Endodermal cell (in vitro differentiated cells): ENCODE measurements at regions not wholly inside any gene's neighbourhood (a gene's known extent, or its start where the extent isn't known, plus 50 kb on each side); places are given as distances from the start of the nearest gene placed in this dataset.

Experiments
- DNase-seq: peaks from one replicate; pipeline ENCODE4 v3.0.0-alpha.2; 2017
- H3K27ac ChIP-seq: 2 replicates; pipeline ENCODE4 v1.5.1; 2013; ENCODE audit warnings: mild to moderate bottlenecking, low read depth, low read length, moderate library complexity
- H3K27me3 ChIP-seq: 2 replicates; pipeline ENCODE4 v1.6.1; 2013; ENCODE audit warnings: mild to moderate bottlenecking, low read length, moderate library complexity; ENCODE audit not compliant: insufficient read depth, control insufficient read depth, poor library complexity, severe bottlenecking
- H3K36me3 ChIP-seq: 2 replicates; pipeline ENCODE4 v1.7.0; 2013; ENCODE audit warnings: mild to moderate bottlenecking, low read length, moderate library complexity; ENCODE audit not compliant: control insufficient read depth, insufficient read depth
- H3K4me1 ChIP-seq: one replicate; pipeline ENCODE4 v1.7.0; 2013; ENCODE audit warnings: low read length; ENCODE audit not compliant: control insufficient read depth, insufficient read depth
- H3K4me3 ChIP-seq: 2 replicates; pipeline ENCODE4 v1.5.1; 2013; ENCODE audit warnings: mild to moderate bottlenecking, low read length, moderate library complexity
- H3K9ac ChIP-seq: 2 replicates; pipeline ENCODE4 v1.6.1; 2013; ENCODE audit warnings: mild to moderate bottlenecking, low read length, moderate library complexity; ENCODE audit not compliant: poor library complexity, severe bottlenecking; ENCODE audit errors: extremely low read depth
- H3K9me3 ChIP-seq: 2 replicates; pipeline ENCODE4 v1.6.1; 2013; ENCODE audit warnings: mild to moderate bottlenecking, low read length, moderate library complexity; ENCODE audit not compliant: control insufficient read depth
- H3K27ac Mint-ChIP-seq: 2 replicates; pipeline ENCODE4 v1.8.0; 2020; ENCODE audit warnings: mixed read lengths
- H3K27me3 Mint-ChIP-seq: 2 replicates; pipeline ENCODE4 v1.8.0; 2021; ENCODE audit warnings: mild to moderate bottlenecking, mixed read lengths; ENCODE audit not compliant: insufficient read depth
- H3K36me3 Mint-ChIP-seq: 2 replicates; pipeline ENCODE4 v1.8.0; 2020; ENCODE audit warnings: low read depth, mixed read lengths
- H3K4me1 Mint-ChIP-seq: 2 replicates; pipeline ENCODE4 v1.8.0; 2020; ENCODE audit warnings: mixed read lengths
- H3K4me3 Mint-ChIP-seq: 2 replicates; pipeline ENCODE4 v1.8.0; 2020; ENCODE audit warnings: mild to moderate bottlenecking, moderate library complexity, mixed read lengths
- H3K9me3 Mint-ChIP-seq: 2 replicates; pipeline ENCODE4 v1.8.0; 2020; ENCODE audit warnings: mild to moderate bottlenecking, mixed read lengths
- CTCF ChIP-seq: fragments of 200-600 bp; sonication (generic); conservative IDR thresholded peaks from 2 replicates; pipeline ENCODE4 v1.5.0; 2021; ENCODE audit warnings: antibody characterized with exemption, mild to moderate bottlenecking
- WGBS, 2 experiments: methylation state at CpG; one replicate each; pipeline versions ENCODE4 v1.1.5 to v1.1.7; 2013; ENCODE audit warnings: missing lambda C conversion rate in 2 of 2, mixed read lengths in 1 of 2; ENCODE audit not compliant: insufficient coverage in 1 of 2, insufficient read length in 1 of 2; 5-methylcytosine and 5-hydroxymethylcytosine counted together

GRCh38 chr5:141783005-141783946, 94.9 kb downstream of the PCDH1 start:
- H3K9me3 ChIP-seq, result no peaks in the 10 kb centered on the region
- WGBS, 2 experiments, result 77 to 79% methylated on average over 7 to 17 of the region's 17 CpGs
- H3K4me3 ChIP-seq, result no peak overlapping the region
- H3K4me1 Mint-ChIP-seq, result peaks cover 3% of the 10 kb centered on the region
- H3K27me3 ChIP-seq, result no peaks in the 10 kb centered on the region
- H3K27ac Mint-ChIP-seq, result no peak overlapping the region
- H3K27ac ChIP-seq, result peak overlapping the region; percentile 1
- peak; percentile 69 for DNase-seq
- H3K27me3 Mint-ChIP-seq, result peaks cover 4% of the 10 kb centered on the region
- H3K4me1 ChIP-seq, result peaks cover 6% of the 10 kb centered on the region
- no peak overlapping the region for H3K4me3 Mint-ChIP-seq
- H3K36me3 ChIP-seq, result no peaks in the 10 kb centered on the region
- no peaks in the 10 kb centered on the region for H3K9me3 Mint-ChIP-seq
- H3K36me3 Mint-ChIP-seq, result no peaks in the 10 kb centered on the region
- H3K9ac ChIP-seq, result no peak overlapping the region
- TF ChIP-seq CTCF, result no peak

GRCh38 chr5:141781910-141782309, 96.3 kb downstream of the PCDH1 start:
- Mint-ChIP-seq H3K27ac (no peak overlapping the region), H3K9me3 (no peaks in the 10 kb centered on the region), H3K27me3 (no peaks in the 10 kb centered on the region), H3K4me3 (no peak overlapping the region), H3K4me1 (no peaks in the 10 kb centered on the region), H3K36me3 (no peaks in the 10 kb centered on the region)
- Histone ChIP-seq H3K9ac (no peak overlapping the region), H3K4me3 (no peak overlapping the region), H3K27ac (no peak overlapping the region), H3K4me1 (peaks cover 4% of the 10 kb centered on the region), H3K9me3 (no peaks in the 10 kb centered on the region), H3K36me3 (no peaks in the 10 kb centered on the region), H3K27me3 (no peaks in the 10 kb centered on the region)
- TF ChIP-seq CTCF, result no peak
- DNase-seq, result no peak
- 89% methylated on average over 2 of the region's 2 CpGs; no CpG with 5 or more reads in 1 of the 2 experiments for WGBS, 2 experiments

GRCh38 chr5:141780952-141781781, 97.0 kb downstream of the PCDH1 start:
- no peak overlapping the region for H3K9ac ChIP-seq
- TF ChIP-seq CTCF, result no peak
- H3K9me3 ChIP-seq, result no peaks in the 10 kb centered on the region
- 84 to 94% methylated on average over 6 to 13 of the region's 13 CpGs for WGBS, 2 experiments
- H3K27me3 ChIP-seq, result no peaks in the 10 kb centered on the region
- no peak overlapping the region for H3K4me3 Mint-ChIP-seq
- no peaks in the 10 kb centered on the region for H3K27me3 Mint-ChIP-seq
- H3K36me3 ChIP-seq, result no peaks in the 10 kb centered on the region
- H3K27ac ChIP-seq, result no peak overlapping the region
- H3K4me1 Mint-ChIP-seq, result no peaks in the 10 kb centered on the region
- no peak for DNase-seq
- no peaks in the 10 kb centered on the region for H3K36me3 Mint-ChIP-seq
- H3K4me3 ChIP-seq, result no peak overlapping the region
- H3K27ac Mint-ChIP-seq, result no peak overlapping the region
- H3K4me1 ChIP-seq, result peaks cover 4% of the 10 kb centered on the region
- no peaks in the 10 kb centered on the region for H3K9me3 Mint-ChIP-seq
